ENCODE measurements at regions not wholly inside any gene's neighbourhood (a gene's known extent, or its start where the extent isn't known, plus 50 kb on each side); places are given as distances from the start of the nearest gene placed in this dataset.

GRCh38 chr4:108297605-108298004, 128.9 kb upstream of the LEF1 start:
- TF ChIP-seq GATA2 (IDR thresholded peaks at IDR 0.05; ENCODE audit: low read depth, low read length) (no peak), GATA3 (IDR thresholded peaks at IDR 0.05; ENCODE audit: low read depth, low read length) (no peak)

Measured in SH-SY5Y (cell line).